Rectal smooth muscle tissue (tissue), 1 donor: ENCODE measurements at regions not wholly inside any gene's neighbourhood (a gene's known extent, or its start where the extent isn't known, plus 50 kb on each side); places are given as distances from the start of the nearest gene placed in this dataset.

Experiments
- H3K27ac ChIP-seq: one replicate; pipeline ENCODE4 v1.7.0; 2013; ENCODE audit warnings: low read depth, low read length, inconsistent platforms
- H3K27me3 ChIP-seq: one replicate; pipeline ENCODE4 v1.7.0; 2013; ENCODE audit warnings: low read length; ENCODE audit not compliant: control insufficient read depth, insufficient read depth
- H3K36me3 ChIP-seq: one replicate; pipeline ENCODE4 v1.7.0; 2013; ENCODE audit warnings: low read length; ENCODE audit not compliant: control insufficient read depth, insufficient read depth
- H3K4me1 ChIP-seq: one replicate; pipeline ENCODE4 v1.7.0; 2013; ENCODE audit warnings: low read length; ENCODE audit not compliant: control insufficient read depth, insufficient read depth
- H3K4me3 ChIP-seq: one replicate; pipeline ENCODE4 v1.7.0; 2013; ENCODE audit warnings: low read length
- H3K9ac ChIP-seq: one replicate; pipeline ENCODE4 v1.7.0; 2013; ENCODE audit warnings: low read length

DNA sequence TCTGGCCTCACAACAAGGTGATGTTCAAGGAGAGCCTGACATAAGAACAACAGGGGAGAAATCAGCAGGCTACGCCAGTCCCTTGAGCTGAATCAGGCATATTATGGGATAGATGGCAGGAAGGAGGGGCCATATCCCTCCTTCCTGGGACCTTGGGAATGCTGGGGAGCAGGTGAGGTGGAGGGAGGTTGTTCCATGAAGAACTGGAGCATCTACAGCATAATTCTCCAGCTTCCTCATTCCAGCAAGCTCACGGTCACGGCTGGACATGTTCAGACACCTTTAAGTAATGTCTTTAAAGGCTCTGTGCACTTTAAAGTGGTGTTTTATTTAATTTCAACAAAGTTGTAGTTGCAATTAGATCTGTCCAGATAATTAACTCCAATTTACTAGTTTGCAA lies 780.5 kb downstream of the TYW1 start:
- H3K4me1 ChIP-seq, result no peaks in the 10 kb centered on the region
- H3K9ac ChIP-seq, result no peak overlapping the region
- no peaks in the 10 kb centered on the region for H3K27me3 ChIP-seq
- no peak overlapping the region for H3K4me3 ChIP-seq
- no peak overlapping the region for H3K27ac ChIP-seq
- no peaks in the 10 kb centered on the region for H3K36me3 ChIP-seq

DNA sequence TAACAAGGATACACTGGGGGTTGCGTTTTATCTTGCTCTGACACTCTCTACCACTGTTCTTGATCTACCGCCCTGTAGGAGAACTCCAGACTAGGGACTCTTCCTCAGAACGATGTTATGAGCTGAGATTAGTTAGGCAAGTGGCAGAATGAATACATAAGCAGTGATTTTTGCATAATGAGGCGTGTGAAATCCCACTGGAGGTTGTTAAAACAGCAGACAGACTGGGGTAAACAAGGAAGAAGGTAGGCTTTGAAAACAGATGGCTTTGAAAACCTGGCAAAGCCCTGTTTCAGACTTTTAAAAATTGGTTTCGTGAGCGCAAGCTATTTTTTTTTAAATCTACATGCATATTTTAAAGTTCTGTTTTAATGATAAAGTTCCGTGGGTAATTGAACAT lies 785.2 kb downstream of the TYW1 start:
- Histone ChIP-seq H3K27me3 (no peaks in the 10 kb centered on the region), H3K9ac (no peak overlapping the region), H3K27ac (no peak overlapping the region), H3K4me3 (no peak overlapping the region), H3K4me1 (no peaks in the 10 kb centered on the region), H3K36me3 (no peaks in the 10 kb centered on the region)

DNA sequence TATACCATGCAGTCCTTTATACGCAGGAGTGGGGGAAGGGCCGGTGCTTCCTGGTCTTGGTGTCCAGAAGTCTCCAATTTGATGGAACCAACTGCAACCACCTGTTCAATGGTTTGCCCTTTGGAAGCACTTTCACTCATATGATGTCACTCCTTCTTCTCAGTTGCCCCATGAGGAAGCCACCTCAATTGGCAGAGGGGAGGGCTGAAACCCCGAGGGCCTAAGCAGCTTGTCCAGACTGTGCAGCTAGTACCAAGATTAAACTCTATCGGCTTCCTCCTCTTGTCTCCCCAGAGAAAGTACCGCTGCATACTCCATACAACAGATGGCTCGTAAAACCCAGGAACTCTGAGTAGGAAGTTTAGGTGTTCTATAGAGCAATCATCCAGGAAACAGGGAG lies 789.4 kb downstream of the TYW1 start:
- no peak overlapping the region for H3K27ac ChIP-seq
- no peaks in the 10 kb centered on the region for H3K27me3 ChIP-seq
- H3K36me3 ChIP-seq, result no peaks in the 10 kb centered on the region

DNA sequence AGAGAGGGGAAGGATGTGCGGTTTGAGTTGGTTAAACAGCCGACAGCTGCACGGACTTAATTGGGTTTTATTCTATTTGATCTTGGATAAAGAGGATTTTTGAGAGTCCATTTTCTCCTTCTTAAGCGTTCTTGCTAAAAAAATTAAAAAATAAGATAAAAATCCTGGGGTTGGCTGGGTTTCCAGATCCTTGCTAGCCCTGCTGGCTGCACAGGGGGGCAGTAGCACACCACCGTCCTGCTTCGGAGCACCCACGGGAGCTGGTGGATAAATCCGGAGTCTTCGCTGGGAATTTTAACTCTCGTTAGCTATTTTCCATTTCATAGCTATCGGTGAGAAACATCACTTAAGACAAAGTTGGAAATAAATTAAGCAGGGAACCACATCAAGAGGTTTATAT lies 792.0 kb downstream of the TYW1 start:
- Histone ChIP-seq H3K36me3 (no peaks in the 10 kb centered on the region), H3K9ac (no peak overlapping the region), H3K4me1 (no peaks in the 10 kb centered on the region), H3K27me3 (no peaks in the 10 kb centered on the region), H3K27ac (no peak overlapping the region), H3K4me3 (no peak overlapping the region)

More for the DNA sequence above, 789.4 kb downstream of the TYW1 start:
- H3K4me1 ChIP-seq, result no peaks in the 10 kb centered on the region
- H3K4me3 ChIP-seq, result no peak overlapping the region
- H3K9ac ChIP-seq, result no peak overlapping the region

DNA sequence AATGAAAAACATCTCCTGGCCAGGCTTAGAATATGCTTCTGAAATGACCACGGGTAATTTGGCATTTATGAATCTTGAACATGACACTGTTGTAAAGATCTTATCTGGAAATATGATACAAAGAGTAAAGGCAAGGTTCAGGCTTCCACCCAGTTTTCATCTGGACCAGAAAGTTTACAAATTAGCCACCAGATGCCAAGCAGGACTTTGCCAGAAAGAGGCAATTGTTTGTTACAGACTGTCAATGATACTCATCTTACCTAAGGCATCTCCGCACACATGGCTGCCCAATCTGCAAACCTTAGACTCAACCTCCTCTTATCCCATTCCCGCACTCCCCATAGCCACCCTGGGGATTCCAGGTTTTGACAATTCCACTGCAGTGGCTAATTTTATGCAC lies 795.3 kb downstream of the TYW1 start:
- Histone ChIP-seq H3K27ac (no peak overlapping the region), H3K4me3 (no peak overlapping the region), H3K36me3 (no peaks in the 10 kb centered on the region), H3K9ac (no peak overlapping the region), H3K27me3 (no peaks in the 10 kb centered on the region), H3K4me1 (no peaks in the 10 kb centered on the region)

DNA sequence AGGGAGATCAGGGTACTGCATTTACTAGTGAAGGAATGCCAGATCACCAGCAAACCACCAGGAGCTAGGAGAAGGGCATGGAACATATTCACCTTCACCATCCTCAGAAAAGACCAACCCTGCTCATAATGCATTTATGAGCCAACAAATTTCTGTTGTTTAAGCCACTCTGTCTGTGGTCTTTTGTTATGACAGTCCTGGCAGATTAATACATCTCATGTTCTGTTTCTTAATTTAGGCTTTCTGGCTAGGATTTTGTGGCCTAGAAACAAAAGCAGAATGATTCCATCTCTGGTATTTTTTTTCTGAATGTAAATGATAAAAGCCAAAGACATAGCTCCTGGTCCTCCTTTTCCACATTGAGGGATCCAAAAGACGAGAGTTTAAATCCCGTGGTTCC lies 797.9 kb downstream of the TYW1 start:
- H3K36me3 ChIP-seq, result no peaks in the 10 kb centered on the region
- H3K27ac ChIP-seq, result no peak overlapping the region
- H3K27me3 ChIP-seq, result no peaks in the 10 kb centered on the region
- no peak overlapping the region for H3K4me3 ChIP-seq
- H3K9ac ChIP-seq, result no peak overlapping the region
- no peaks in the 10 kb centered on the region for H3K4me1 ChIP-seq

DNA sequence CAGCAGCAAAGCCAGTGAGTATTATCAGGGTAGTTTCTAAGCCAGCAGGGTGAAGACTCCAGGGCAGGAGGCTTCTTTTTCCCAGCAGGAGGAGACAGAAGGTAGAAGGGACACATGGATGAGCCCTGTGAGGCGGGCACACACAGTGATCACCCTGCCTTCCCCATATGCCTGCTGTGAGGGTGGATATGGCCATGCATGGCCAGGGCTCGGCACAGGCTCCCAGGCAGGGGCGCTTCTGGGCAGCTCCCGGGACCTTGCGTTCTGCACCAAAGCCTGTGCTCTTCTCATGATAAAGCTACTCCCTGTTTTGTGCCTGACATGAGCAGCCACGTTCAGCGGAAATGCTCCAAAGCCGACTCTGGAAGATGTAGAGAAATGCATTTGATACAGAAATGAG lies 807.2 kb downstream of the TYW1 start:
- H3K36me3 ChIP-seq, result no peaks in the 10 kb centered on the region
- H3K27me3 ChIP-seq, result no peaks in the 10 kb centered on the region
- H3K4me3 ChIP-seq, result no peak overlapping the region
- H3K4me1 ChIP-seq, result no peaks in the 10 kb centered on the region
- H3K27ac ChIP-seq, result no peak overlapping the region
- no peak overlapping the region for H3K9ac ChIP-seq

DNA sequence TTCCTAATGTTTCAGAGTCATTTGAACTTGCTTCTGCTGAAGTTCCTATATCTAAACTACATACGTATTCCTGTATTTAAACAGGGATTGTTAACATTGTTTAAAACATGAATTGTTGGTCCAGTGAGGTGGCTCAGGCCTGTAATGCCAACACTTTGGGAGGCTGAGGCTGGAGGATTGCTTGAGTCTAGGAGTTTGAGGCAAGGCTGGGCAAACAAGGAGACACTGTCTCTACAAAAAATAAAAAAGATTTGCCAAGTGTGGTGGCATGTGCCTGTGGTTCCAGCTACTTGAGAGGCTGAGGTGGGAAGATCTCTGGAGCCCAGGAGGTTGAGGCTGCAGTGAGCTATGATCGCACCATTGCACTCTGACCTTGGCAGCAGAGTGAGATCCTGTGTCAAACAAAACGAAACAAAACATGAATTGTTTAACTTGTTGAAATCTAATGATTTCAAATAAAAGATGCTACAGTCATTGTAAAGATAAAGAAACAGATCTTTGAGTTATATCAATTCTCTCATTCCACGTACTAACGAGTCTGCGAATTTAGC lies 809.4 kb downstream of the TYW1 start:
- H3K36me3 ChIP-seq, result no peaks in the 10 kb centered on the region
- no peaks in the 10 kb centered on the region for H3K4me1 ChIP-seq
- H3K4me3 ChIP-seq, result no peak overlapping the region
- H3K27ac ChIP-seq, result no peak overlapping the region
- H3K27me3 ChIP-seq, result no peaks in the 10 kb centered on the region
- H3K9ac ChIP-seq, result no peak overlapping the region

DNA sequence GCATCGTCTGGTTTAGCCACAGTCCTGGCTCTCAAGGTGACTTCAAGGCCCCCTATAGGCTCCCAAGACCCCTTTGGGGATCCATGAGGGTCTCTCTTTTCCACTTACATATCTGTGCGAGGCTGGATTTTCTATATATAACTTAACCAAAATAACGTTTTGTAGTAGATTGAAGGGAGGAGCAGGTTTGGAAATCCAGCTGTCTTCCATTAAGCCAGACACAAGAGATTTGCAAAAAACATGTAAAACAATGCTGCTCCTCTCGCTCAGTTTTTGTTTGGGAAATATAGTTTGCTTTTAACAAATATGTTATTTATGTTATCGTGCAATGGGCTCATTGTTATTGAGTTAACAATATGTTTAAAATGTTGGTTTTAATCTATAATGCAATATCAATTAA lies 811.2 kb downstream of the TYW1 start:
- no peaks in the 10 kb centered on the region for H3K27me3 ChIP-seq
- H3K36me3 ChIP-seq, result no peaks in the 10 kb centered on the region
- H3K4me3 ChIP-seq, result no peak overlapping the region
- no peak overlapping the region for H3K27ac ChIP-seq
- H3K4me1 ChIP-seq, result no peaks in the 10 kb centered on the region
- H3K9ac ChIP-seq, result no peak overlapping the region

DNA sequence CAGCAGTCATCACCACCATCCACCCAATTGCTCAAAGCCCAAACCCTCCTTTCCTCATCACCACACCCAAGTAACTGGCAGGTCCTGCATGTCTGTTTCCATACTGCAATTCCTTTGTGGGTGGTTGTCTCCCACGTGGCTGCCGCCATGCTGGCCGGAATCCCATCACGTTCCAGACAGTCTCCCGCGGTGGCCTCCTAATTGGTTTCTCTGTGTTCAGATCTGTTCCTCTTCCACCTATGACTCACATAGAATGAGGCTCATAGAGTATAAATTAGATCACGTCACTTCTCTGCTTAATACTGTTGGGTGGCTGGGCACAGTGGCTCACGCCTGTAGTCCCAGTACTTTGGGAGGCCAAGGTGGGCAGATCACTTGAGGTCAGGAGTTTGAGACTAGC lies 813.0 kb downstream of the TYW1 start:
- no peak overlapping the region for H3K4me3 ChIP-seq
- H3K4me1 ChIP-seq, result no peaks in the 10 kb centered on the region
- H3K27me3 ChIP-seq, result no peaks in the 10 kb centered on the region
- H3K36me3 ChIP-seq, result no peaks in the 10 kb centered on the region
- no peak overlapping the region for H3K27ac ChIP-seq
- H3K9ac ChIP-seq, result no peak overlapping the region

DNA sequence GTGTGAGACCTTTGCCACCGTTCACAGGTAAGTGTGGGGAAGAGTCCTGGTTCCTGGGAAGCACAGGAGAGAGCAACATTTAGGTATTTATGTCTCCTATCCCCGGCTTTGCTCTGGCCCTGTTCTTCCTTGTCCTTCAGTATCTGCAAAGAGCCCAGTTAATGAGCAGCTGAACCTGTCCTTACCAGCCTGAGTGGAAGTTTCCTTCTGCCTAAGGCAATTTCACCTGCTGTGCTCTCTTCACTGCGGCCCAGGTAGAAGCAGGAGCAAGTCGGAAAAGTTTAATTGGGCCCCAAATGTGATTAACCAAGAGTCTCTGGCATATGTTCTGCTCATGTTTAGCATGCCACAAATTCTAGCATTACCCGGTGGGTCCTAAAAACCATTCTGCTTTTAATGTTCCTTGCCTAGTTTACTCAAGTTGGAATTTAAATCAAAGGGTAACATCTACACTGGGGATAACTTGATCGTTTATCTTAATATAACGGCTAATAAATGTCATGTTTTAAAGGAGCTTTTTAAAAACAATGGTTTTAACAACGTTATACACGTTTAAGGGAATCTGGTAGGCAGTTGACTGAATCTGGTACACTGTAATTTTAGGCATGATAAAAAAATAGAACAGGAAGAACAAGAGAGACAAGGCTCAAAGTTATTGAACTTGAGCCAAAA lies 817.1 kb downstream of the TYW1 start:
- Histone ChIP-seq H3K9ac (no peak overlapping the region), H3K36me3 (no peaks in the 10 kb centered on the region), H3K4me1 (no peaks in the 10 kb centered on the region), H3K27me3 (no peaks in the 10 kb centered on the region), H3K27ac (no peak overlapping the region), H3K4me3 (no peak overlapping the region)

DNA sequence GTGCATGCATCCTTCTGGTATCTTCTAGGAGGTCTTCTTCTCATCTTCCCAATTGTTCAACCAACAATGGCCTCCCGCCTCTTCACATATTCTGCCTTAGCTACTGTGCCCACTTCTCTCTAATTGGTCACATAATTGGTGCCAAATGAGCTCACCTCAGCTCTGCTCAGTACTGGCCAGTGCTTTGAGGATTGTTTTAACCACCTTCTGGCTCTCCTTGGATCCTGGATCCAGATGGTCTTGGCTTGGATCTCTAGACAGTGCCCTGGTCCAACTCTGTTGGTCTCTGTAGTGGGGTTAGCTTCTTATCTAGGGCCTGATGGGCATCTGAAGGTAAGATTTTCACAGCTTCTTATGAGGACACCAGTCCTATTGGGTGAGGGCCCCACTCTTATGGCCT lies 820.8 kb downstream of the TYW1 start:
- no peaks in the 10 kb centered on the region for H3K4me1 ChIP-seq
- H3K27me3 ChIP-seq, result no peaks in the 10 kb centered on the region
- H3K36me3 ChIP-seq, result no peaks in the 10 kb centered on the region
- no peak overlapping the region for H3K9ac ChIP-seq
- no peak overlapping the region for H3K27ac ChIP-seq
- H3K4me3 ChIP-seq, result no peak overlapping the region

DNA sequence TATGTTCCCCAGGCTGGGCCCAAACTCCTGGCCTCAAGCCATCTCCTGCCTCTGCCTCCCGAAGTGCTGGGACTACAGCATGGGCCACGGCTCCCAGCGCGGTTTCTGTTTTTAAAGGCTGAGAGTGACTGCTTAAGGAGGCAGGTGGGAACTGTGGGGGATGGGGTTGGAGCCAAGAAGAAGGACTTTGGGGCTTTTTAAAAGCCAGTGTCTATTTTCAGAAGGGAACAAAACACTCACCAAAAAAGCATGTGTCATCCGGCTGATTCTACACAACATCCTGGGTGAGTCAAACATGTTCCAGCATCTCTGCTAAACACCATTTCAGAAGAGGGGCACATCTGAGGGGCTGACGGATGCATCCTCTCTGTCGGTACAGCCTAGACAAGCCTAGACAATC lies 824.5 kb downstream of the TYW1 start:
- Histone ChIP-seq H3K4me3 (no peak overlapping the region), H3K9ac (no peak overlapping the region), H3K4me1 (no peaks in the 10 kb centered on the region), H3K27me3 (no peaks in the 10 kb centered on the region), H3K27ac (no peak overlapping the region), H3K36me3 (no peaks in the 10 kb centered on the region)
